ENCODE measurements at regions not wholly inside any gene's neighbourhood (a gene's known extent, or its start where the extent isn't known, plus 50 kb on each side); places are given as distances from the start of the nearest gene placed in this dataset.

DNA sequence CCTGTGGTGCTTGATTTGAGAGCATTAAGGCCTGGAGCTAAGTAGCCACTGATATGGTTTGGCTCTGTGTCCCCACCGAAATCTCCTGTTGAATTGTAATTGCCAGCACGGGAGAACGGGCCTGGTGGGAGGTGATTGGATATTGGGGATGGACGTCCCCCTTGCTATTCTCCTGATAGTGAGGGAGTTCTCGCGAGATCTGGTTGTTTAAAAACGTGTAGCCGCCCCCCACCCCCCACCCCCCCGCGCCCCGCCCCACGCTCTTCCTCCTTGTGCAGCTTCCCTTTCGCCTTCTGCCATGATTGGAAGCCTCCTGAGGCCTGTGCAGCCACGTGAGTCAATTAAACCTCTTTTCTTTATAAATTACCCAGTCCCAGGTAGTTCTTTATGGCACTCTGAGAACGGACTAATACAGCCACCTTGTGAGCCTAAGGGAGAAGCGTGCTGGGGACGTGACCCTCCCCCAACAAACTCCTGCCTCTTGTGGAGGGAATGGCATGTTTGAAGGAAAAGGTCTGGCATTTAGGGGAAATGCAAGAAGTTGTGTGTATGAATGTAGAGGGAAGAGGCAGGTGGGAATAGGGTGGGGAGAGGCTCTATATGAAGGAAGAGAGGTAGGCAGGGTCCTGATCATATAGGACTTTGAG is 118.0 kb upstream of the KMT2C start:
- H3K36me3 Mint-ChIP-seq (ENCODE audit: low read depth) = no peaks in the 10 kb centered on the region
- intact Hi-C loops (cut with micrococcal nuclease) = no loop called here
- H3K4me1 Mint-ChIP-seq = no peaks in the 10 kb centered on the region
- no peaks in the 10 kb centered on the region for H3K27me3 Mint-ChIP-seq
- DNase-seq (no peak), ATAC-seq (ENCODE audit: low read depth) (no peak)
- no peak overlapping the region for H3K4me3 Mint-ChIP-seq
- POLR2A ChIA-PET = no interaction called here
- CTCF ChIA-PET = no interaction called here
- TF ChIP-seq, protein P1, sequence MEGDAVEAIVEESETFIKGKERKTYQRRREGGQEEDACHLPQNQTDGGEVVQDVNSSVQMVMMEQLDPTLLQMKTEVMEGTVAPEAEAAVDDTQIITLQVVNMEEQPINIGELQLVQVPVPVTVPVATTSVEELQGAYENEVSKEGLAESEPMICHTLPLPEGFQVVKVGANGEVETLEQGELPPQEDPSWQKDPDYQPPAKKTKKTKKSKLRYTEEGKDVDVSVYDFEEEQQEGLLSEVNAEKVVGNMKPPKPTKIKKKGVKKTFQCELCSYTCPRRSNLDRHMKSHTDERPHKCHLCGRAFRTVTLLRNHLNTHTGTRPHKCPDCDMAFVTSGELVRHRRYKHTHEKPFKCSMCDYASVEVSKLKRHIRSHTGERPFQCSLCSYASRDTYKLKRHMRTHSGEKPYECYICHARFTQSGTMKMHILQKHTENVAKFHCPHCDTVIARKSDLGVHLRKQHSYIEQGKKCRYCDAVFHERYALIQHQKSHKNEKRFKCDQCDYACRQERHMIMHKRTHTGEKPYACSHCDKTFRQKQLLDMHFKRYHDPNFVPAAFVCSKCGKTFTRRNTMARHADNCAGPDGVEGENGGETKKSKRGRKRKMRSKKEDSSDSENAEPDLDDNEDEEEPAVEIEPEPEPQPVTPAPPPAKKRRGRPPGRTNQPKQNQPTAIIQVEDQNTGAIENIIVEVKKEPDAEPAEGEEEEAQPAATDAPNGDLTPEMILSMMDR (IDR thresholded peaks at IDR 0.05) = no peak
- H3K27ac Mint-ChIP-seq = no peak overlapping the region
- no peaks in the 10 kb centered on the region for H3K9me3 Mint-ChIP-seq

DNA sequence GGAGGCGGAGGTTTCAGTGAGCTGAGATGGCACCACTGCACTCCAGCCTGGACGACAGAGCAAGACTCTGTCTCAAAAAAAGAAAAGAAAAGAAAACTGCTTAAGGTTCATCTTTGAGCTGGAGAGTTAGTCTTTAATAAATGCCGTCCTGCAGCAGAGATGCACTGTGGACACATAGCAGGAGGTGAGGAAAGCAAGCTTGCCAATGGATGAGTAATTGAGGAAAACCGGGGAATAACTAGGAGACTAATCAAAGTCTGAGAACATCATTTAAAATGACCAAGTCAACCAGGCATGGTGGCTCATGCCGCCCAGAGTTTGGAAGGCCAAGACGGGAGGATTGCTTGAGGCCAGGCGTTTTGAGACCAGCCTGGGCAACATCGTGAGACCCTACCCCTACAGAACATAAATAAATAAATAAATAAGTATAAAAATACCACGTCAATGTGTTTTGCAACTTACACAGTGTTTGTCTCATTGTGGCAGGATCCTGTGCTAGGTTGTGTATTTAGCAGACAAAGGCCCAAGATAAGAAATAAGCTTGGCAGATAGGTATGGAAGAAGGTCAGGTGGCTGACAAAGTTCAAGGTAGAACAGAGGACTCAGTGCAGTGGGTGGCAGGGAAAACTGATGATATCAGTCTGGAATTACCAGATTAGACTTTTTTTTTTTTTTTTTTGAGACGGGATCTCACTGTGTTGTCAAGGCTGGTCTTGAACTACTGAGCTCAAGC is 115.7 kb upstream of the KMT2C start:
- POLR2A ChIA-PET = no interaction called here
- Mint-ChIP-seq H3K27ac (no peak overlapping the region), H3K4me1 (no peaks in the 10 kb centered on the region), H3K9me3 (no peaks in the 10 kb centered on the region), H3K4me3 (no peak overlapping the region), H3K36me3 (ENCODE audit: low read depth) (no peaks in the 10 kb centered on the region), H3K27me3 (no peaks in the 10 kb centered on the region)
- intact Hi-C loops (cut with micrococcal nuclease) = no loop called here
- DNase-seq (no peak), ATAC-seq (ENCODE audit: low read depth) (no peak)
- TF ChIP-seq, protein P1 (IDR thresholded peaks at IDR 0.05) = no peak
- CTCF ChIA-PET = no interaction called here

DNA sequence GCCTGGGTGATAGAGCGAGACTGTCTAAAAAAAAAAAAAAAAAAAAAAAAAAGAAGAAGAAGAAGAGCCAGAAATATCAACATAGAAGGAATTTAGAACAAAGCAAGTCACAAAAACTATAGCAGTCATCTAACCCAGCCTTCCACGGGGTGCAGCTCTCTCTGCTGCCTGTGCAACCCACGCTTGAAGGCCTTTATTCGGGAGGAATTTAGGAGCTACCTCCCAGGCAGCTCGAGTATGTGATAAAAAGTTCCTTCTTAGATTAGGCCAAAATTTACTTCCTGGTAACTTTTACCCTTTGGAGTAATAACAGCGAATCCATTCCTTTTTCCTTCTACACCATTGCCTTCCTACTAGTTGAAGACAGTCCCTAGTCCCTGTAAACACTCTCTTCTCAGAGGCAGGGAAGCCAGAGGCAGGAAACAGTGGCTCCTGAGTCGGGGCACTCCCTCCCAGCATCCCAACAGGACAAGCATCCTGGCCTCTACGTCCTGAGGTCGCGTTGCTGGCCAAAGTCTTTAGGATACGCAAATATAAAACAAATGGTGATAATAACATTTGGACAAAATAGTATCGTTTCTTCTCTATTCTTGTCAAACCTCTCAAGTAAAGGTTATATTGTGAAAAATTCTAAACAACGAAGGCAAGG is 109.3 kb upstream of the KMT2C start:
- ATAC-seq (ENCODE audit: low read depth) (no peak), DNase-seq (no peak)
- Mint-ChIP-seq H3K4me1 (no peaks in the 10 kb centered on the region), H3K27ac (no peak overlapping the region), H3K4me3 (no peak overlapping the region), H3K9me3 (no peaks in the 10 kb centered on the region), H3K27me3 (no peaks in the 10 kb centered on the region), H3K36me3 (ENCODE audit: low read depth) (no peaks in the 10 kb centered on the region)
- TF ChIP-seq, protein P1 (IDR thresholded peaks at IDR 0.05) = no peak
- ChIA-PET CTCF (no interaction called here), POLR2A (no interaction called here)
- intact Hi-C loops (cut with micrococcal nuclease) = no loop called here

DNA sequence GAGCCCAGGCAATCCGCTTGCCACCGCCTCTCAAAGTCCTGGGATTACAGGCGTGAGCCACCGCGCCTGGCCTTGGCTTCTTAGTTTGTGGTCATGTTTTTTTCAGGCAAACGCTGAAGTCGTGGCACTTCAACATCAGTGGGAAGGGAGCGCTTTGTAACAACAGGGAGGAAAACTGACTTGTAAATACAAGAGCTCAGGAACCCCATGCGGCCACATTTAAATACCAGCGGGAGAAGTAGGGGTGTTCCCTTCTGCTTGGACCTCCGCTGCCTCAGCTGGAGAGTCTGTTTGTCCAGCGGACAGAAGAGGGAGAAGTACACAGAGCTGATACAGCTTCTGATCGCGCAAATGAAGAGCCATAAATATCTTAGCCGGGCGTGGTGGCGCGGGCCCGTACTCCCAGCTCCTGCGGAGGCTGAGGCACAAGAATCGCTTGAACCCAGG is 108.7 kb upstream of the KMT2C start:
- POLR2A ChIA-PET = no interaction called here
- CTCF ChIA-PET = no interaction called here
- Mint-ChIP-seq H3K27me3 (no peaks in the 10 kb centered on the region), H3K4me3 (no peak overlapping the region), H3K4me1 (no peaks in the 10 kb centered on the region), H3K27ac (no peak overlapping the region), H3K36me3 (ENCODE audit: low read depth) (no peaks in the 10 kb centered on the region), H3K9me3 (no peaks in the 10 kb centered on the region)
- intact Hi-C loops (cut with micrococcal nuclease) = no loop called here
- no peak for ATAC-seq (ENCODE audit: low read depth)
- no peak for DNase-seq
- TF ChIP-seq, protein P1 (IDR thresholded peaks at IDR 0.05) = no peak

DNA sequence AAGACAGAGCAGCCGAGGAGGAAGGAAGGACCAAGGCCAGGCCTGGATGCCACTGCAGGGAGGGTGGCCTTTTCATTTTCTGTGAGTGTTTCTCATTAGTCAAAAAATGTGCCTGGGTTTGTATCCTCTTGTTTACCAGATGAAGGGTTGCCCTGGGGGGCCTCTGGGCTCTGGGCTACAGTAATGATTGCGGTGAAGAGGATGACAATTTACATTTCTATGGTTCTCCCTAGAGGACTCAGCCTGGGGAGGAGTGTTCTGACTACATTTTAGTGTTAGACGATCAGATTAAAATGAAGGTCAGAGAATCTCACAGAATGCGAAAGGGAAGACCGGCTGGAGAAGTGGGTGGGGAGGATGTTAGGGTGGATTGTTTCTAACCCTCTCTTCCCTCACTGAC is 108.0 kb upstream of the KMT2C start:
- no peaks in the 10 kb centered on the region for H3K4me1 Mint-ChIP-seq
- intact Hi-C loops (cut with micrococcal nuclease) = no loop called here
- H3K9me3 Mint-ChIP-seq = no peaks in the 10 kb centered on the region
- no peak overlapping the region for H3K4me3 Mint-ChIP-seq
- H3K27ac Mint-ChIP-seq = no peak overlapping the region
- no peaks in the 10 kb centered on the region for H3K36me3 Mint-ChIP-seq (ENCODE audit: low read depth)
- TF ChIP-seq, protein P1 (IDR thresholded peaks at IDR 0.05) = no peak
- no peaks in the 10 kb centered on the region for H3K27me3 Mint-ChIP-seq
- ChIA-PET CTCF (no interaction called here), POLR2A (no interaction called here)
- ATAC-seq (ENCODE audit: low read depth) (no peak), DNase-seq (no peak)

Data from activated B cell treated with CpG ODN at 0.5 μM for 24 hours (primary cell).